HFFc6 (cell line): ENCODE measurements at regions not wholly inside any gene's neighbourhood (a gene's known extent, or its start where the extent isn't known, plus 50 kb on each side); places are given as distances from the start of the nearest gene placed in this dataset.

ENCODE experiments used
- DNase-seq: peaks from one replicate; pipeline ENCODE4 v3.0.0-alpha.2; 2018
- H3K27ac Mint-ChIP-seq: 2 replicates; pipeline ENCODE4 v1.8.0; 2020; ENCODE audit warnings: mild to moderate bottlenecking, mixed read lengths
- H3K27me3 Mint-ChIP-seq: 2 replicates; pipeline ENCODE4 v1.8.0; 2021; ENCODE audit warnings: mild to moderate bottlenecking, moderate library complexity, mixed read lengths; ENCODE audit not compliant: insufficient read depth
- H3K36me3 Mint-ChIP-seq: 2 replicates; pipeline ENCODE4 v1.8.0; 2021; ENCODE audit warnings: low read depth, mixed read lengths
- H3K4me1 Mint-ChIP-seq: 2 replicates; pipeline ENCODE4 v1.8.0; 2020; ENCODE audit warnings: low read depth, mixed read lengths
- H3K4me3 Mint-ChIP-seq: 2 replicates; pipeline ENCODE4 v1.8.0; 2020; ENCODE audit warnings: mild to moderate bottlenecking, moderate library complexity, mixed read lengths
- H3K9me3 Mint-ChIP-seq: 2 replicates; pipeline ENCODE4 v1.8.0; 2020; ENCODE audit warnings: mild to moderate bottlenecking, mixed read lengths
- CTCF ChIP-seq: fragments of 200-600 bp; sonication (generic); IDR thresholded peaks from 2 replicates; pipeline ENCODE4 v1.5.0; 2021; ENCODE audit warnings: antibody characterized with exemption, mild to moderate bottlenecking

DNA sequence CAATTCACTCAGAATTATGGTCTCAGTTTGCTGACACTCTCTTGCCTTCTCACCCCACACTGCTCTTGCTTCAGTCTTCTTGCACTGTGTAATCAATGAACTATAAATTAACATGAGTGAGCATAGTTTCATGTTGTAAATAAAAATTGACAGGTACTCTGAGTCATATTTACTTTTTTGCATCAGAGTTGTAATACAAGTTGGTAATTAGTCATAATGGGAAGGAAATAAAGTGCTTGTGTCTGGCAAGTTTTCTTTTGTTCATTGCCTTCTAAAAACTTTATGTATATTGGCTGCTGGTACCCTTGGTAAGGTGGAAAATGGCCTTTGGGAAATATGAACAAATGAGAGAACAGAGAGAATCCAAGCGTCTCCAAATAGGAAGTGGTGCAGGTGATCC is 169.3 kb upstream of the MAGI2 start:
- Mint-ChIP-seq H3K4me1 (0 out of 2 replicates have a peak, but pooled peaks cover 5% of the 10 kb centered on the region), H3K4me3 (no peak overlapping the region), H3K9me3 (no peaks in the 10 kb centered on the region), H3K27ac (no peak overlapping the region), H3K36me3 (no peaks in the 10 kb centered on the region), H3K27me3 (no peaks in the 10 kb centered on the region; the same call in 1 of the 2 replicates)
- no peak for TF ChIP-seq CTCF
- no peak for DNase-seq

DNA sequence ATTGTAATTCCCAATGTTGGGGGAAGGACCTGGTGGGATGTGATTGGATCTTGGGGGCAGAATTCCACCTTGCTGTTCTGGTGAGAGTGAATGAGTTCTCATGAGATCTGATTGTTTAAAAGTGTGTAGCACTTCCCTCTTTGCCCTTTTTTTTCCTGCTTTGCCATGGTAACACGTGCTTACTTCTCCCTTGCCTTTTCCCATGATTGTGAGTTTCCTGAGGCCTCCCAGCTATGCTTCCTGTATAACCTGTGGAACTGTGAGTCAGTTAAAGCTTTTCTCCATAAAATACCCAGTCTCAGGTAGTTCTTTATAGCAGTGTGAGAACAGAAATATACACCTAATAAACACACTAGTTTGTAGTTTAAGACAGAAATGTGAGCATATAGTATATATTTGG is 166.8 kb upstream of the MAGI2 start:
- no peak for DNase-seq
- Mint-ChIP-seq H3K9me3 (peaks cover 10% of the 10 kb centered on the region; the same call in 1 of the 2 replicates), H3K4me1 (0 out of 2 replicates have a peak, but pooled peaks cover 5% of the 10 kb centered on the region), H3K27me3 (no peaks in the 10 kb centered on the region; the same call in 1 of the 2 replicates), H3K36me3 (peaks cover 10% of the 10 kb centered on the region), H3K27ac (no peak overlapping the region), H3K4me3 (no peak overlapping the region)
- TF ChIP-seq CTCF, result no peak

DNA sequence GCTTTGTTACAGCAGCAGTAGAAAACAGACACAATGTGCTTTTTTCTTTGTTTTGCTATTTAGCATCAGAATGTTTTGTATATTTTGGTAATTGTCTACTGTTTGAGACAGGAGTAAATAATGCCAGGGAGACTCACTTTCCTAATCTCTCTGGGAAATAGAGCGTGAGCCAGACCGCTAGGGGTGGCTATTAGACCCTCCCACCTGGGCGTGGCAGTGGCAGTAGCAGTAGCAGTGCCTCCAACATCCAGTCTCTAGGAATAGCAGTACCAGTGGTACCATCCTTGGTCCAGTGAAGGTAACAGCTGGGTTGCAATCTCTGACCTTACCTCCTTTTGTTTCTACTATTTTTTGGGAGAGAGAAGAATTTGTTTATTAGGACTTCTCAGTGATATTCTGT is 165.7 kb upstream of the MAGI2 start:
- Mint-ChIP-seq H3K4me1 (0 out of 2 replicates have a peak, but pooled peaks cover 5% of the 10 kb centered on the region), H3K9me3 (peaks cover 10% of the 10 kb centered on the region; the same call in 1 of the 2 replicates), H3K27ac (no peak overlapping the region), H3K27me3 (no peaks in the 10 kb centered on the region; the same call in 1 of the 2 replicates), H3K36me3 (peaks cover 10% of the 10 kb centered on the region), H3K4me3 (no peak overlapping the region)
- TF ChIP-seq CTCF, result no peak
- DNase-seq, result no peak

DNA sequence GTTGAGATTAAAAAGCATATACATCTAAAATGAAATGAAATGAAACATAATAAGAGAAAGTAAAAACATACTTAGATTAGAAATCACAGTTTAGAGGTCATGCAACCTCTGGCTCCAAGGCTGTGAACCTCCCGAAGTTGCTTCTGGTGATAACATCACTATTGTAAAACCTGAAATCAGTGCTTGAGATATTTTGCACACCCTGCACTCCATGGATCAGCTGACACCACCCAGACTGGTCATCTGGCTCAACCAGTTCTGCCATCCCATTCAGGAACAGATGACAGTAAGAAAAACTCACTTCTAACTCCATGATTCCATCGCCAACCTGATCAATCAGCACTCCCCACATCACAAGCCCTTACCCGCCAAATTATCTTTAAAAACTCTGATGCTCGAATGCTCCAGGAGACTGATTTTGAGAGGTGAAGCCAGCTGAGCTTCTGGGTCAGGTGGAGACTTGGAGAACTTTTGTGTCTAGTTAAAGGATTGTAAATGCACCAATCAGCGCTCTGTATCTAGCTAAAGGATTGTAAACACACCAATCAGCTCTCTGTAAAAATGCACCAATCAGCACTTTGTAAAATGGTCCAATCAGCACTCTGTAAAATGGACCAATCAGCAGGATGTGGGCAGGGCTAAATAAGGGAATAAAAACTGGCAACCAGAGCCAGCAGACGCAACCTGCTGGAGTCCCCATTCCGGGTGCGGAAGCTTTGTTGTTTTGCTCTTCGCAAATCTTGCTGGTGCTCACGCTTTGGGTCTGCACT is 162.6 kb upstream of the MAGI2 start:
- Mint-ChIP-seq H3K4me3 (no peak overlapping the region), H3K27ac (no peak overlapping the region), H3K27me3 (no peaks in the 10 kb centered on the region; the same call in 1 of the 2 replicates), H3K4me1 (no peaks in the 10 kb centered on the region), H3K9me3 (peaks cover 10% of the 10 kb centered on the region; the same call in 1 of the 2 replicates), H3K36me3 (peaks cover 10% of the 10 kb centered on the region)
- DNase-seq, result no peak
- no peak for TF ChIP-seq CTCF

DNA sequence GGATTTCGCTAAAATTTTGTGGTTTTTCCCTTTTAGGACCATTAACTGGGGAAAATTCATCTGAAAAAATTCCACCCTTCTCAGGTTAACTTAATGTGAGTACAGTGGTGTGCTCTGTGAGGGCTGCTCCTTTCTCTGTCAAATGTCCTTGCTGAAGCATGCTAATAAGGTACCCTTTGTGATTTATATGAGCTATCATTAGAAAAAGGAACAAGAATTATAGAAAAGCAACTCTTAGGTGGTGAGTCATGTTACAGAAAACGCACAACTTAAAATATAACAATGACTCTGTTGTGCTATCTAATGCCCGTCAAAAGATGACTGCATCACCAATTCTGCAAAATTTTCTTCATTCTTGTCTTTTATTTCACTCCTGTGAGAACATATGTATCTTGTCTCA is 162.0 kb upstream of the MAGI2 start:
- TF ChIP-seq CTCF, result no peak
- H3K27me3 Mint-ChIP-seq, result no peaks in the 10 kb centered on the region; the same call in 1 of the 2 replicates
- H3K4me3 Mint-ChIP-seq, result no peak overlapping the region
- H3K27ac Mint-ChIP-seq, result no peak overlapping the region
- peaks cover 10% of the 10 kb centered on the region; the same call in 1 of the 2 replicates for H3K9me3 Mint-ChIP-seq
- DNase-seq, result no peak
- H3K36me3 Mint-ChIP-seq, result peaks cover 10% of the 10 kb centered on the region
- H3K4me1 Mint-ChIP-seq, result peaks cover 3% of the 10 kb centered on the region; the same call in 1 of the 2 replicates
